ENCODE measurements at regions not wholly inside any gene's neighbourhood (a gene's known extent, or its start where the extent isn't known, plus 50 kb on each side); places are given as distances from the start of the nearest gene placed in this dataset.
"Not testable (repeated sequence)": the region's sequence is repeated elsewhere in the genome, so short reads cannot be mapped to it uniquely, and the experiment has no call there.

DNA sequence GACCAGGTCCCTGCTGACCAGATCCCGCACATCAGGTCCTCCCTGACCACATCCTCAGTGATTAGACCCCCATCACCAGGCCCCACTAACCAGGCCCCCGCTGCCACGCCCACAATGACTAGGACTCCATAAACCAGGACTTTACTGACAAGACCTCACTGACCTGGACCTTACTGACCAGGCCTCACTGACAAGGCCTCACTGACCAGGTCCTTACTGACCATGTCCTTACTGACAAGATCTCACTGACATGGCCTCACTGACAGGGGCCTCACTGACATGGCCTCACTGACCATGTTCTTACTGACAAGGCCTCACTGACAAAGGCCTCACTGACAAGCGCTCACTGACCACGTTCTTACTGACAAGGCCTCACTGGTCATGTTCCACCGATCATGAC is 107.9 kb upstream of the TEKT4 start:
- TF ChIP-seq, protein P1, sequence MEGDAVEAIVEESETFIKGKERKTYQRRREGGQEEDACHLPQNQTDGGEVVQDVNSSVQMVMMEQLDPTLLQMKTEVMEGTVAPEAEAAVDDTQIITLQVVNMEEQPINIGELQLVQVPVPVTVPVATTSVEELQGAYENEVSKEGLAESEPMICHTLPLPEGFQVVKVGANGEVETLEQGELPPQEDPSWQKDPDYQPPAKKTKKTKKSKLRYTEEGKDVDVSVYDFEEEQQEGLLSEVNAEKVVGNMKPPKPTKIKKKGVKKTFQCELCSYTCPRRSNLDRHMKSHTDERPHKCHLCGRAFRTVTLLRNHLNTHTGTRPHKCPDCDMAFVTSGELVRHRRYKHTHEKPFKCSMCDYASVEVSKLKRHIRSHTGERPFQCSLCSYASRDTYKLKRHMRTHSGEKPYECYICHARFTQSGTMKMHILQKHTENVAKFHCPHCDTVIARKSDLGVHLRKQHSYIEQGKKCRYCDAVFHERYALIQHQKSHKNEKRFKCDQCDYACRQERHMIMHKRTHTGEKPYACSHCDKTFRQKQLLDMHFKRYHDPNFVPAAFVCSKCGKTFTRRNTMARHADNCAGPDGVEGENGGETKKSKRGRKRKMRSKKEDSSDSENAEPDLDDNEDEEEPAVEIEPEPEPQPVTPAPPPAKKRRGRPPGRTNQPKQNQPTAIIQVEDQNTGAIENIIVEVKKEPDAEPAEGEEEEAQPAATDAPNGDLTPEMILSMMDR (IDR thresholded peaks at IDR 0.05; ENCODE audit: insufficient read depth, low read length) = no peak
- TF ChIP-seq GABPA (IDR thresholded peaks at IDR 0.05; ENCODE audit: low read depth) = no peak
- no peak for TF ChIP-seq POLR2AphosphoS5 (IDR thresholded peaks at IDR 0.05; ENCODE audit: low read depth)
- TF ChIP-seq, protein P2, sequence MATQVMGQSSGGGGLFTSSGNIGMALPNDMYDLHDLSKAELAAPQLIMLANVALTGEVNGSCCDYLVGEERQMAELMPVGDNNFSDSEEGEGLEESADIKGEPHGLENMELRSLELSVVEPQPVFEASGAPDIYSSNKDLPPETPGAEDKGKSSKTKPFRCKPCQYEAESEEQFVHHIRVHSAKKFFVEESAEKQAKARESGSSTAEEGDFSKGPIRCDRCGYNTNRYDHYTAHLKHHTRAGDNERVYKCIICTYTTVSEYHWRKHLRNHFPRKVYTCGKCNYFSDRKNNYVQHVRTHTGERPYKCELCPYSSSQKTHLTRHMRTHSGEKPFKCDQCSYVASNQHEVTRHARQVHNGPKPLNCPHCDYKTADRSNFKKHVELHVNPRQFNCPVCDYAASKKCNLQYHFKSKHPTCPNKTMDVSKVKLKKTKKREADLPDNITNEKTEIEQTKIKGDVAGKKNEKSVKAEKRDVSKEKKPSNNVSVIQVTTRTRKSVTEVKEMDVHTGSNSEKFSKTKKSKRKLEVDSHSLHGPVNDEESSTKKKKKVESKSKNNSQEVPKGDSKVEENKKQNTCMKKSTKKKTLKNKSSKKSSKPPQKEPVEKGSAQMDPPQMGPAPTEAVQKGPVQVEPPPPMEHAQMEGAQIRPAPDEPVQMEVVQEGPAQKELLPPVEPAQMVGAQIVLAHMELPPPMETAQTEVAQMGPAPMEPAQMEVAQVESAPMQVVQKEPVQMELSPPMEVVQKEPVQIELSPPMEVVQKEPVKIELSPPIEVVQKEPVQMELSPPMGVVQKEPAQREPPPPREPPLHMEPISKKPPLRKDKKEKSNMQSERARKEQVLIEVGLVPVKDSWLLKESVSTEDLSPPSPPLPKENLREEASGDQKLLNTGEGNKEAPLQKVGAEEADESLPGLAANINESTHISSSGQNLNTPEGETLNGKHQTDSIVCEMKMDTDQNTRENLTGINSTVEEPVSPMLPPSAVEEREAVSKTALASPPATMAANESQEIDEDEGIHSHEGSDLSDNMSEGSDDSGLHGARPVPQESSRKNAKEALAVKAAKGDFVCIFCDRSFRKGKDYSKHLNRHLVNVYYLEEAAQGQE (IDR thresholded peaks at IDR 0.05; ENCODE audit: insufficient replicate concordance, low read depth) = no peak
- no peak for TF ChIP-seq SPI1 (IDR thresholded peaks at IDR 0.05; ENCODE audit: borderline replicate concordance, low read depth)
- no peak for DNase-seq (ENCODE audit: low read depth in 1 of 2, low spot score in 1 of 2)
- no peak overlapping the region for H3K27ac ChIP-seq (replicated peaks)
- H3K27me3 ChIP-seq (ENCODE audit: insufficient read depth, poor library complexity, severe bottlenecking) = no peaks in the 10 kb centered on the region
- H3K4me3 ChIP-seq (replicated peaks; ENCODE audit: insufficient read depth, low read length) = no peak overlapping the region

DNA sequence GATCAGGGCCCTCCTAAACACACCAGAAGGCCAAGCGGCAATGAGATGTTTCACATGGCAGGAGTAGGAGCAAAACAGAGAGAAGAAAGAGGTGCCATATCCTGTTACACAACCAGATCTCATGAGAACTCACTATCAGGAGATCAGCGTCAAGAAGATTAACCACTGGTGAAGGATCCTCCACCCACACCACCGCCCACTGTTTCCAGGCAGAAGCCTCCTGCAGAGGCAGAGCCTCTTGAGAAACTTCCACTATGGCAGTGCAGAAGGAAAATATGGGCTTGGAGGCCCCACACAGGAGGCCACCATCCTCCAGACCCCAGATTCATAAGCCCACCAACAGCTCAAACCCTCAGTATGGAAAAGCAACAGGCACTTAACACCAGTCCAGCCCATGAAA is 106.9 kb upstream of the TEKT4 start:
- DNase-seq (ENCODE audit: low read depth in 1 of 2, low spot score in 1 of 2); H3K27me3 ChIP-seq (ENCODE audit: insufficient read depth, poor library complexity, severe bottlenecking); H3K27ac ChIP-seq (replicated peaks); H3K4me3 ChIP-seq (replicated peaks; ENCODE audit: insufficient read depth, low read length): not testable (repeated sequence)

DNA sequence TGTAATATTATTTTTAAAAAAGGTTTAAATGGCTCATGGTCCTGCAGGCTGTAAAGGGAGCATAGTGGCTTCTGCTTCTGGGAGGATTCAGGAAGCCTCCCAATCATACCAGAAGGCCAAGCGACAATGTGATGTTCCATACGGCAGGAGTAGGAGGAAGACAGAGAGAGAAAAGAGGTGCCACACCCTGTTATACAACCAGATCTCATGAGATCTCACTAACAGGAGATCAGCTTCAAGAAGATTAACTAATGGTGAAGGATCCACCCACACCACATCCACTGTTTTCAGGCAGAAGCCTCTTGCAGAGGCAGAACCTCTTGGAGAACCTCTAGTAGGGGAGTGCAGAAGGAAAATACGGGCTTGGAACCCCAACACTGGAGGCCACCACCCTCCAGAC is 103.9 kb upstream of the TEKT4 start:
- H3K27ac ChIP-seq (replicated peaks) = no peak overlapping the region
- H3K4me3 ChIP-seq (replicated peaks; ENCODE audit: insufficient read depth, low read length) = no peak overlapping the region
- TF ChIP-seq, protein P1 (IDR thresholded peaks at IDR 0.05; ENCODE audit: insufficient read depth, low read length) = no peak
- TF ChIP-seq GABPA (IDR thresholded peaks at IDR 0.05; ENCODE audit: low read depth) = no peak
- no peak for TF ChIP-seq SPI1 (IDR thresholded peaks at IDR 0.05; ENCODE audit: borderline replicate concordance, low read depth)
- TF ChIP-seq, protein P2 (IDR thresholded peaks at IDR 0.05; ENCODE audit: insufficient replicate concordance, low read depth) = no peak
- no peak for TF ChIP-seq POLR2AphosphoS5 (IDR thresholded peaks at IDR 0.05; ENCODE audit: low read depth)
- no peak for DNase-seq (ENCODE audit: low read depth in 1 of 2, low spot score in 1 of 2)
- H3K27me3 ChIP-seq (ENCODE audit: insufficient read depth, poor library complexity, severe bottlenecking) = no peaks in the 10 kb centered on the region

DNA sequence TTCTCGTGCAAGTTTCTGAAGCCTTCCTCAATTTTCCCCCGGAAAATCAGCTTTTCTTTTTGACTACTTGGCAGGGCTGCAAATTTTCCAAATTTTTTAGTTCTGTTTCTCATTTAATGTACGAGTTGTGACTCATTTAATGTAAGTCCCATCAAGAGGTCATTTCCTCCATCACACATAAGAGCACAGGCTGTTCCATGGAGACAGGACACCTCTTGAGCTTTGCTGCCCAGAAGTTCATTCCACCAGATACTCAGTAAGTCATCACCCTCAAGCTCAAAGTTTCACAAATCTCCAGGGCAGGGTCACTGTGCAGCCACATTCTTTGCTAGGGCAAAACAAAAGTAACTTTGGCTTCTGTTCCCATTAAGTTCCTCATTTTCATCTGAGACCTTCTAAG is 101.5 kb upstream of the TEKT4 start:
- Histone ChIP-seq H3K4me3 (replicated peaks; ENCODE audit: insufficient read depth, low read length) (no peak overlapping the region), H3K27ac (replicated peaks) (no peak overlapping the region), H3K27me3 (ENCODE audit: insufficient read depth, poor library complexity, severe bottlenecking) (no peaks in the 10 kb centered on the region)
- DNase-seq (ENCODE audit: low read depth in 1 of 2, low spot score in 1 of 2) = no peak
- TF ChIP-seq, protein P2 (IDR thresholded peaks at IDR 0.05; ENCODE audit: insufficient replicate concordance, low read depth) = no peak
- TF ChIP-seq, protein P1 (IDR thresholded peaks at IDR 0.05; ENCODE audit: insufficient read depth, low read length) = no peak
- TF ChIP-seq GABPA (IDR thresholded peaks at IDR 0.05; ENCODE audit: low read depth) (no peak), POLR2AphosphoS5 (IDR thresholded peaks at IDR 0.05; ENCODE audit: low read depth) (no peak), SPI1 (IDR thresholded peaks at IDR 0.05; ENCODE audit: borderline replicate concordance, low read depth) (no peak)
